GM18508 (cell line): ENCODE measurements at regions not wholly inside any gene's neighbourhood (a gene's known extent, or its start where the extent isn't known, plus 50 kb on each side); places are given as distances from the start of the nearest gene placed in this dataset.

Experiments used
- ATAC-seq: cut with Tn5 transposase; IDR thresholded peaks from one replicate; pipeline ENCODE4 v1.9.1; 2021; ENCODE audit warnings: moderate number of reproducible peaks; ENCODE audit not compliant: insufficient read depth, unreplicated experiment

DNA sequence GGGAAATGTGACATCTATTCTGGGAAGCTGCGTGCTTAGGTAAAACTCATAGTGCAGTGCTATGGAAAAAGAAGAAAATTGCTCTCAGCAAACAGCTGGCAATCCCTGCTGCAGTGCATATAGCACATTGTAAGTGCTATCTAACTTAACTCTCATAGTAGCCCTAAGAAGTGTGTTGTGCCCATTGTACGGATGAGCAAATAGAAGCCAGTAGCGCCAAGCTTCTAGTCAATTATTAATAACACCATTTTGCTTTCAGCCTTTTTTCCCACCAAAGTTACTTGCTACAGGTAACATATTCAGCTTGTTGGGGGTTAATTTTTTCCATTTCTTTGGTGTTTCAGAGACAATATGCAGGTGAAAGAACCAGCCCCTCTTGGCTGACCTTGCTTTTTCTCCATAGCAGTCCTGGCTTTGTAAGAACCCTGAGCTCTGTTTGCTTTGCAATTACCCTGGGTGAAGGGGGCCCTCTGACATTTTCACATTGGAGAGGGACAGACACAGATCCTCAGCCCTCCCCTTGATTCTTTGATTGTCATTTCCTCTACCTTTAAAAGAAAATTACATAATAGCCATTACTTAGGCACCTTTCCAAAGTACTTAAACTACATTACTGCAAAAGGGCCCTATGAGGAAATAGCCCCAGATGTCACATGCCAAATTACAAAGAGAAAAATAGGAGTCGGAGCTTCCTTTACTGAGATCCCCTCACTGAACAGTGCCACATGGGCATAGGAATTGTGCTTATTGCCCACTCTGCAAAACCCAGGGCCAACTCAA lies 576.2 kb upstream of the TBX3 start:
- ATAC-seq: no peak

GRCh38 chr12:115257791-115258190 lies 573.8 kb upstream of the TBX3 start:
- ATAC-seq: no peak

GRCh38 chr12:115255962-115256361 lies 572.0 kb upstream of the TBX3 start:
- ATAC-seq: no peak

- ATAC-seq: no peak
Measured at GRCh38 chr12:115255257-115255656, 571.3 kb upstream of the TBX3 start.

DNA sequence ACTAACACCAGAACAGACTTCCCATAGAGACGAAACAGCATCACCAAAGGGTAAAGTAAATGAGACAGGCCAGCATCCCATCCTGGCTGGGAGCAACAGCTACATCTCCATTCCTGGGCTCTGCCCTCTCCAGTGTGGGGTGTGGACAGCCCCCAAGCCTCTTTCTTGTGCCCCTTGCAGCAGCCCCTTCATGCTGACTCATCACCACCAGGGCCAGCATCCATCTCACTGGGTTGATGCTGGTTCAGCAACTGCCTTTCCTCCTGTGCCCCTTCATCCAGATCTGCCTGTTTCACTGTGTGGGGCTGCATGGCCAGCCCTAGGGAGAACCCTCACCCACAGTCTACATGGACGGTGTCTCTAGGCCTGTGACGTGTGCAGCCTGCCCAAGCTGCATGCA lies 569.1 kb upstream of the TBX3 start:
- ATAC-seq: no peak

DNA sequence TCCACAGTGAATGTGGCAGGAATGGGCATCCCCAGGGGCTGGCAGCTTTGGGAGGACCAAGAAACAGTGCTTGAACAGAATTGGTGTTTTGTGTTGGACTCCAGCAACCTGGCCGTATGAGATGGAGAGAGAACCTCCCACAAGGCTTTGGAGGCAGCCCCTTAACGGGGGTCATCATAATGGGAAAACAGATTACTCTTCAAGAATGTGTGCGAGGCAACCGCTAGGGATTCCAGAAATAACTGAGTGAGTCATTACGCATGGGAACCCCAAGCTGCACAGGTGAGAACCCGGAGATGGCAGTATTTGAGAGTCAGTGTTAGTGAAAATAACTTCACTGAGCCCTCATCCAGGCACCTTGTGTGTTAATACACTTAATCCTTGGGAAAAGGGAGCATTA lies 567.8 kb upstream of the TBX3 start:
- no peak for ATAC-seq

DNA sequence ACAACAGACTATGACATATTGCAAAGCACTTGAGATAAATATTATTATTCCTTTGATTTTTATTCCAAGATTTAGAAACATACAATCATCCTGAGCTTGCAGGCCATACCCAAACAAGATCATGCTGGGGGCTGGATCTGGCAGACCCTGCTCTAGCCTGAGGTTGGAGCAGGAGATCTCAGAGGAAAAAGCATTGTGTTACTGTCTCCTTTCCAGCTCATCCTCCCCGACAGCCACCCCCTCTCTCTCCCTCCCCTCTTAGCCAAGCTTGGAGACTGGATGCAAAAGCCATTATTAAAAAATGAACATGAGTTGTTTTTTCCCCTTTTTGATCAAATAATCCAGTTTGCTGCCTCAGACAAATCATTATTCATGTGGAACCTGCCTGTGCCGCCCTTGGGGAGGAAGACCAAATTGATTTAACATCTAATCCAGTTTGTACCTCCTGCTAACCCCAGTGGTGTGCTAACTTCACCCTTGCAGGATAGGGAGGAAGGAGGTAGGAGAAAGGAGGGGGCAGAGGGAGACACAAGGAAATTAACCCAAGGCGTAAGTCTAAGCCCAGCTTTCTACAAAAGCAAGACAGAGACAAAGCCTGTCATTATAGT lies 565.8 kb upstream of the TBX3 start:
- no peak for ATAC-seq

GRCh38 chr12:115245020-115245419 lies 561.0 kb upstream of the TBX3 start:
- no peak for ATAC-seq

- no peak for ATAC-seq
Measured at GRCh38 chr12:115243933-115244628, 560.1 kb upstream of the TBX3 start.

GRCh38 chr12:115240251-115240650 lies 556.3 kb upstream of the TBX3 start:
- no peak for ATAC-seq

DNA sequence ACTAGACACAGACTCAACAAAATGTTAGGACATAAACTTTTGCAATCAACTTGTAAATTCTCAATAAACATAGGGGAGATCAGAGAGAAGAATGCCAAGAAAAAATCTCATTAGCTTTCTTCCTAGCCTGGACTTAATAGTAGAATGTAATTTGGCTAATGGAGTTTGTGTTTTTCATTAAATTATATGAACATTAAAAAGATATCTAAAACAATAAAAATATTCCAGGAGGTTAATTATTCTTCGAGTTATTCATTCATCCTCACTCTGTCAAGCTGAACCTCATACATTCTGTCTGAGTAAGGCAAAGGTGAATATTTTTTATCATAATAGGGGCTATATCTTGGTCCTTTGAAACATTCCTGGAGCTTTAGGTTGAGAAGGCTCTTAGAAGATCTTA lies 551.9 kb upstream of the TBX3 start:
- no peak for ATAC-seq

- ATAC-seq: no peak
Measured at GRCh38 chr12:115233891-115234543, 550.0 kb upstream of the TBX3 start.

DNA sequence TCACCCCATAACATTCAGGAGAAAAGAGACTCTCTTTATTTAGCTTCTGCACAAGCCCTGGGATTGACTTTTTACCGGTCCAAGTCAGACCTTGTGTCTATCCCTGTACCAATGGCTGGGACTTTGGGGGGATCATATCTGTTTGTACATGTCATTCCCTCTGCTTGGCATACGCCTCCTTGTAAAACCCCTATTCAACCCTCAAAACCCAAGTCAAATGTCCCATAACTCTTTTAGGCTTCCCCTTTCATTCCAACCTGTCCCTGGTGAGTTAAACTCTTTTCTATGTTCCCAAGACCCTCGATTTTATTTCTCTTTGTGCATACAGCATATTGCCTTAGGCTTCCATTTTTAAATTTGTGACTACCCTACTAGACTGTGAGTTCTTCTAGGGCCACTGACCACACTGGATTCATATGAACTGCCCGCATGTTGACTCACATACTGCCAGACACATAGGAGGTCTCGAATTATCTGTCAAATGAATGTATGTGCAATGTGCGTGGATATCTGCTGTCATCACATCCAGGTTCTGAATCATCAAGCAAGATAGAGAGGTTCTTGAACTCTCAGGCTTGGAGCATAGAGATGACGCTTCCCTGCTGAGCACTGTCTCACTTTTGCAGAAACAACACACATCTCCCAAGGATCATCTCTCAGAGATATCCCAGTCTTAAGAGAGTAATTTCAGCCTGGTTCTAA lies 548.6 kb upstream of the TBX3 start:
- no peak for ATAC-seq

GRCh38 chr12:115230606-115231005 lies 546.6 kb upstream of the TBX3 start:
- no peak for ATAC-seq

GRCh38 chr12:115229517-115229916 lies 545.5 kb upstream of the TBX3 start:
- no peak for ATAC-seq

DNA sequence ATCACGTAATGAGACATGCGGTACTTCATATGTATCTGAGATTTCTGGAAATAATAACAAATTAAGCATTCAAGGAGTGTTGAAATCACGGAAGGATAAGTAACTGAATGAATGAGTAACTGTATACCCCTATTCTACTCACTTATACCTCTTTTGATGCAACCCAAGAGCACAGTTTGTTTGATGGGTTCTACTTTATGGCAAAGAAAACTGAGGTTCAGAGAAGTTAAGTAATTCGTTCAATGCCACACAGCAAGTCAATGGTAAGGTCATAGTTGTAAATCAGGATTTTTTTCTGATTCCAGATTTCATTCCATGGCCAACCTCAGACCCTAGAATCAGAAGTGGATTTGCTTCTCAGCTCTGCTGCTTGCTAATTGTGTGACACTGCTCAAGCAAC lies 544.5 kb upstream of the TBX3 start:
- no peak for ATAC-seq

GRCh38 chr12:115227137-115227615 lies 543.2 kb upstream of the TBX3 start:
- ATAC-seq: no peak

DNA sequence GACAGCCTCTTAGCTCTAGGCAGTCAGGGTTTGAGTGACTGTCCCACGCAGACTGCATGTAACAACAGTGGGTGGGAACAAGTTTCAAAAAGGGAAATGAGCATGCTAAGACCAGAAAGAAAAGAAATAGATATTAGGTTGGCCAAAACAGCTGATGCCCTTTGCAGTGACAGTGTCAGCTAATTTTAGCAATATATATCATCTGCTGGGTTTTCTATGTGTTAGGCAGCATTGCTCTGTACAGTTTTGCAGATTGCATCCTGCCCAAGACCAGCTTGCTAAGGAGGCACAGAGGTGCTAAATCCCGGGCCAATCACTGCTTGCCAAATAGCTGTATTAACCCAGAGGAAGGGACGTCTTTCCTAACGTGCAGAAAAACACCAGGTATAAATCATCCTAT lies 541.9 kb upstream of the TBX3 start:
- ATAC-seq: no peak

DNA sequence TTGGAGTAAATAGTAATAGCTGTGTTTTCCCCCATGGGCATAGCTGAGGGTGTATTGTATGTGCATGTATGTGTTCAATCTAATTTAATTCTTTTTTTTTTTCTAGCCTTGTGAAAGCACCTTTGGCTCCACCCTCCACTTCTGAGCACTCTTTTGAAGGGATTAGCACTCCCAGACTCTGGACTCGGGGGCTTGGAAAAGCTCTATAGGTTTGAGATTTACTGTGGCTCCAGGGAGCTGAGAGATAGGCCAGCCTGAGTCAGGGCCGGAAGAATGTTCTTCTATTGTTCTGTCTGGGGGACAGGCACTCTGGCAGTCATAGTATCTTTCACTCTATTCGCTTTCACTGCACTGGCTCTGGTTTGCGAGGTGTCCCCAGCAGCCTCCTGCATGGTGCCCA lies 540.0 kb upstream of the TBX3 start:
- ATAC-seq: no peak

GRCh38 chr12:115223322-115223721 lies 539.3 kb upstream of the TBX3 start:
- ATAC-seq: no peak
